Sigmoid colon (tissue), 6 donors: ENCODE measurements at regions not wholly inside any gene's neighbourhood (a gene's known extent, or its start where the extent isn't known, plus 50 kb on each side); places are given as distances from the start of the nearest gene placed in this dataset.

Experiments used
- DNase-seq: peaks from one replicate; pipeline ENCODE4 v3.0.0-alpha.2; 2019
- H3K27ac ChIP-seq, 4 donors: fragments of 200-600 bp; sonication (generic); one replicate each; pipeline ENCODE4 v1.5.1; 2016 to 2019; ENCODE audit warnings: mild to moderate bottlenecking in 1 of 4
- H3K27me3 ChIP-seq, 3 donors: fragments of 200-600 bp; sonication (generic); one replicate each; pipeline ENCODE4 v1.5.1; 2019; ENCODE audit warnings: mild to moderate bottlenecking in 1 of 3
- H3K36me3 ChIP-seq, 4 donors: fragments of 200-600 bp; sonication (generic); one replicate each; pipeline ENCODE4 v1.5.1; 2016 to 2019
- H3K4me1 ChIP-seq, 4 donors: fragments of 200-600 bp; sonication (generic); one replicate each; pipeline ENCODE4 v1.5.1; 2017 to 2019
- H3K4me3 ChIP-seq, 4 donors: fragments of 200-600 bp; sonication (generic); one replicate each; pipeline ENCODE4 v1.5.1; 2017 to 2019; ENCODE audit warnings: mild to moderate bottlenecking in 2 of 4, moderate library complexity in 1 of 4
- H3K9me3 ChIP-seq, 4 donors: fragments of 200-600 bp in 3 of 4; sonication (generic) in 3 of 4; one replicate each; pipeline versions ENCODE4 v1.5.1 to v1.6.1; 2013 to 2019
- CTCF ChIP-seq, 4 experiments: fragments of 450-650 bp in 3 of 4; fragments of 200-600 bp in 1 of 4; IDR thresholded peaks; one replicate each; pipeline ENCODE4 v1.5.1; 2016 to 2019; ENCODE audit warnings: antibody characterized with exemption in 4 of 4, mild to moderate bottlenecking in 3 of 4, moderate library complexity in 2 of 4
- EP300 ChIP-seq, 4 donors: sonication (generic); formaldehyde crosslinking; IDR thresholded peaks; one replicate each; pipeline ENCODE4 v1.6.1; 2017; ENCODE audit warnings: antibody characterized with exemption in 4 of 4
- POLR2A ChIP-seq, 2 donors: fragments of 450-650 bp; IDR thresholded peaks; one replicate each; pipeline ENCODE4 v1.6.1; 2016; ENCODE audit warnings: antibody characterized with exemption in 2 of 2, mild to moderate bottlenecking in 2 of 2, moderate library complexity in 2 of 2
- POLR2AphosphoS5 ChIP-seq, 4 donors: sonication (generic); formaldehyde crosslinking; IDR thresholded peaks; one replicate each; pipeline ENCODE4 v1.6.1; 2017; ENCODE audit warnings: antibody characterized with exemption in 4 of 4
- WGBS, 2 donors: extraction: QIAGEN DNeasy Blood & Tissue Kit; methylation state at CpG; one replicate each; pipeline ENCODE4 v1.1.7; 2013; 5-methylcytosine and 5-hydroxymethylcytosine counted together
- intact Hi-C: fragments of 100-400 bp; cut with DNase I; formaldehyde crosslinking; loops from one replicate; pipeline ENCODE4 v1.15.1; 2023
- donor health status: healthy with polysubstance abuse.
- donor health status: healthy.

GRCh38 chr6:154595538-154595937 lies 85.1 kb upstream of the CNKSR3 start:
- H3K9me3 ChIP-seq: no peaks in the 10 kb centered on the region
- peak overlapping the region in 3 of 4 donors; percentile 3 to 88 (median 86) for H3K27ac ChIP-seq
- H3K27me3 ChIP-seq: no peaks in the 10 kb centered on the region
- no peak for TF ChIP-seq POLR2A (IDR thresholded peaks at IDR 0.05)
- no peak for TF ChIP-seq CTCF (IDR thresholded peaks at IDR 0.05)
- no peak for TF ChIP-seq POLR2AphosphoS5 (IDR thresholded peaks at IDR 0.05)
- no peak for TF ChIP-seq EP300 (IDR thresholded peaks at IDR 0.05)
- intact Hi-C loops: loop anchor here (10.0 kb wide), 1 partner anchor 191 kb away; no protein-coding TSS in a partner anchor
- peaks cover 0 to 27% (median 16%) of the 10 kb centered on the region in 4 donors for H3K4me1 ChIP-seq
- whole genome bisulfite sequencing, 2 donors: 67 to 76% methylated on average over 1 of the region's 1 CpG
- H3K4me3 ChIP-seq: no peak overlapping the region
- DNase-seq: no peak
- no peaks in the 10 kb centered on the region for H3K36me3 ChIP-seq

- H3K27me3 ChIP-seq: no peaks in the 10 kb centered on the region
- no peak for TF ChIP-seq CTCF (IDR thresholded peaks at IDR 0.05)
- TF ChIP-seq POLR2A (IDR thresholded peaks at IDR 0.05): no peak
- TF ChIP-seq POLR2AphosphoS5 (IDR thresholded peaks at IDR 0.05): no peak
- no peak for TF ChIP-seq EP300 (IDR thresholded peaks at IDR 0.05)
- 69 to 88% methylated on average over 2 of the region's 2 CpGs for WGBS, 2 donors
Measured at GRCh38 chr6:154596009-154596408, 85.5 kb upstream of the CNKSR3 start.

GRCh38 chr6:154596701-154597100 lies 86.2 kb upstream of the CNKSR3 start:
- H3K4me1 ChIP-seq: peaks cover 0 to 27% (median 16%) of the 10 kb centered on the region in 4 donors
- WGBS, 2 donors: 86 to 89% methylated on average over 2 of the region's 2 CpGs
- peak overlapping the region in 3 of 4 donors; percentile 3 to 88 (median 86) for H3K27ac ChIP-seq
- H3K36me3 ChIP-seq: no peaks in the 10 kb centered on the region
- no peak overlapping the region for H3K4me3 ChIP-seq
- DNase-seq: no peak
- no peak for TF ChIP-seq EP300 (IDR thresholded peaks at IDR 0.05)
- TF ChIP-seq CTCF (IDR thresholded peaks at IDR 0.05): no peak
- no peak for TF ChIP-seq POLR2AphosphoS5 (IDR thresholded peaks at IDR 0.05)
- no peak for TF ChIP-seq POLR2A (IDR thresholded peaks at IDR 0.05)
- intact Hi-C loops: loop anchor here (10.0 kb wide), 1 partner anchor 192 kb away; no protein-coding TSS in a partner anchor
- H3K9me3 ChIP-seq: no peaks in the 10 kb centered on the region
- no peaks in the 10 kb centered on the region for H3K27me3 ChIP-seq

More at GRCh38 chr6:154596009-154596408, 85.5 kb upstream of the CNKSR3 start:
- DNase-seq: no peak
- no peak overlapping the region for H3K4me3 ChIP-seq
- no peaks in the 10 kb centered on the region for H3K9me3 ChIP-seq
- intact Hi-C loops: loop anchor here (10.0 kb wide), 1 partner anchor 191 kb away; no protein-coding TSS in a partner anchor
- no peaks in the 10 kb centered on the region for H3K36me3 ChIP-seq
- peaks cover 0 to 27% (median 16%) of the 10 kb centered on the region in 4 donors for H3K4me1 ChIP-seq
- H3K27ac ChIP-seq: peak overlapping the region in 3 of 4 donors; percentile 3 to 88 (median 86)

- Histone ChIP-seq H3K36me3 (no peaks in the 10 kb centered on the region), H3K27me3 (no peaks in the 10 kb centered on the region), H3K4me1 (peaks cover 0 to 21% (median 11%) of the 10 kb centered on the region in 4 donors), H3K4me3 (no peak overlapping the region), H3K9me3 (no peaks in the 10 kb centered on the region), H3K27ac (peak overlapping the region in 1 of 4 donors; percentile 36)
- intact Hi-C loops: loop anchor here (10.0 kb wide), 1 partner anchor 194 kb away; no protein-coding TSS in a partner anchor
- no peak for DNase-seq
- 92 to 93% methylated on average over 6 of the region's 6 CpGs for WGBS, 2 donors
- no peak for TF ChIP-seq CTCF (IDR thresholded peaks at IDR 0.05)
- no peak for TF ChIP-seq POLR2AphosphoS5 (IDR thresholded peaks at IDR 0.05)
- TF ChIP-seq EP300 (IDR thresholded peaks at IDR 0.05): no peak
- no peak for TF ChIP-seq POLR2A (IDR thresholded peaks at IDR 0.05)
Measured at GRCh38 chr6:154598399-154598798, 87.9 kb upstream of the CNKSR3 start.

- Histone ChIP-seq H3K4me3 (no peak overlapping the region), H3K27me3 (no peaks in the 10 kb centered on the region), H3K27ac (no peak overlapping the region), H3K36me3 (no peaks in the 10 kb centered on the region), H3K4me1 (no peaks in the 10 kb centered on the region), H3K9me3 (no peaks in the 10 kb centered on the region)
- DNase-seq: no peak
- WGBS, 2 donors: 78 to 81% methylated on average over 5 of the region's 5 CpGs
- intact Hi-C loops: no loop called here
- no peak for TF ChIP-seq POLR2A (IDR thresholded peaks at IDR 0.05)
- TF ChIP-seq POLR2AphosphoS5 (IDR thresholded peaks at IDR 0.05): no peak
- TF ChIP-seq EP300 (IDR thresholded peaks at IDR 0.05): no peak
- TF ChIP-seq CTCF (IDR thresholded peaks at IDR 0.05): no peak
Measured at GRCh38 chr6:154602296-154602695, 91.8 kb upstream of the CNKSR3 start.
